GM12875 (cell line): ENCODE measurements at regions not wholly inside any gene's neighbourhood (a gene's known extent, or its start where the extent isn't known, plus 50 kb on each side); places are given as distances from the start of the nearest gene placed in this dataset.

Experiments
- H3K4me3 ChIP-seq: one replicate; pipeline ENCODE4 v1.5.1; 2011; ENCODE audit warnings: low read depth, low read length, control low read depth
- TF ChIP-seq, protein P1 (sequence below): IDR thresholded peaks from 2 replicates; pipeline ENCODE4 v1.5.1; 2011; ENCODE audit warnings: low read depth, mild to moderate bottlenecking, control low read depth, inconsistent platforms, low read length, moderate library complexity, borderline replicate concordance; ENCODE audit not compliant: insufficient read depth

DNA sequence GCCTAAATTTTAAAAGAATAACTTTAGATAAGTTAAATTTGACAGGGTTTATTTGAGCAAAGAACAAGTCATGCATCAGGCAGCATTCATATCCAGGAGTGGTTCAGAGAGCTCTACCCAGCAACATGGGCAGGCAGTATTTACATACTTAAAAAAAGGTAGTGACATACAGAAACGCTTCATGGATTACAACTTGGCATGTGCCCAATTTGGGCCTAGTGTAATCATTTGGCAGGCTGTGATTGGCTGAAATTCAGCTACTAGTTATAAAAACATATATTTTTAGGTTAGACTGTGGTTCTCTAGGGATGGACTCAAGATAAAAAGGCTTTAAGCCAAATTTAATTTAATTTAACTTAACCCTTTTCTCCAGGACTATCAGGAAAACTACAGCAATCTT lies 374.0 kb upstream of the ADAMTS16 start:
- TF ChIP-seq, protein P1, sequence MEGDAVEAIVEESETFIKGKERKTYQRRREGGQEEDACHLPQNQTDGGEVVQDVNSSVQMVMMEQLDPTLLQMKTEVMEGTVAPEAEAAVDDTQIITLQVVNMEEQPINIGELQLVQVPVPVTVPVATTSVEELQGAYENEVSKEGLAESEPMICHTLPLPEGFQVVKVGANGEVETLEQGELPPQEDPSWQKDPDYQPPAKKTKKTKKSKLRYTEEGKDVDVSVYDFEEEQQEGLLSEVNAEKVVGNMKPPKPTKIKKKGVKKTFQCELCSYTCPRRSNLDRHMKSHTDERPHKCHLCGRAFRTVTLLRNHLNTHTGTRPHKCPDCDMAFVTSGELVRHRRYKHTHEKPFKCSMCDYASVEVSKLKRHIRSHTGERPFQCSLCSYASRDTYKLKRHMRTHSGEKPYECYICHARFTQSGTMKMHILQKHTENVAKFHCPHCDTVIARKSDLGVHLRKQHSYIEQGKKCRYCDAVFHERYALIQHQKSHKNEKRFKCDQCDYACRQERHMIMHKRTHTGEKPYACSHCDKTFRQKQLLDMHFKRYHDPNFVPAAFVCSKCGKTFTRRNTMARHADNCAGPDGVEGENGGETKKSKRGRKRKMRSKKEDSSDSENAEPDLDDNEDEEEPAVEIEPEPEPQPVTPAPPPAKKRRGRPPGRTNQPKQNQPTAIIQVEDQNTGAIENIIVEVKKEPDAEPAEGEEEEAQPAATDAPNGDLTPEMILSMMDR: no peak
- H3K4me3 ChIP-seq: no peak overlapping the region

GRCh38 chr5:4772591-4772990 lies 367.5 kb upstream of the ADAMTS16 start:
- no peak overlapping the region for H3K4me3 ChIP-seq
- TF ChIP-seq, protein P1: no peak

- no peak overlapping the region for H3K4me3 ChIP-seq
- TF ChIP-seq, protein P1: no peak
Observed at GRCh38 chr5:4773827-4774317, 366.3 kb upstream of the ADAMTS16 start.

- no peak overlapping the region for H3K4me3 ChIP-seq
- TF ChIP-seq, protein P1: no peak
Observed at GRCh38 chr5:4777435-4777834, 362.7 kb upstream of the ADAMTS16 start.

GRCh38 chr5:4780633-4781032 lies 359.5 kb upstream of the ADAMTS16 start:
- TF ChIP-seq, protein P1: no peak
- no peak overlapping the region for H3K4me3 ChIP-seq

GRCh38 chr5:4781299-4781698 lies 358.8 kb upstream of the ADAMTS16 start:
- TF ChIP-seq, protein P1: no peak
- no peak overlapping the region for H3K4me3 ChIP-seq

- no peak overlapping the region for H3K4me3 ChIP-seq
- TF ChIP-seq, protein P1: no peak
Observed at GRCh38 chr5:4785971-4786370, 354.2 kb upstream of the ADAMTS16 start.
